OCI-LY7 (cell line): ENCODE measurements at regions not wholly inside any gene's neighbourhood (a gene's known extent, or its start where the extent isn't known, plus 50 kb on each side); places are given as distances from the start of the nearest gene placed in this dataset.

Experiments
- EZH2phosphoT487 ChIP-seq: fragments of 200-600 bp; sonication (generic); IDR thresholded peaks from 2 replicates; pipeline ENCODE4 v1.6.1; 2018; ENCODE audit warnings: low read depth, borderline replicate concordance, mild to moderate bottlenecking, mixed run types, antibody characterized with exemption, low read length, moderate library complexity, mixed read lengths
- TF ChIP-seq, protein P1 (sequence below): fragments of 200-600 bp; sonication (generic); conservative IDR thresholded peaks from 2 replicates; pipeline ENCODE4 v1.5.1; 2014; ENCODE audit warnings: mild to moderate bottlenecking, antibody characterized with exemption, low read length, moderate library complexity, mixed read lengths

GRCh38 chr4:126768338-126768737 lies 864.4 kb upstream of the INTU start:
- TF ChIP-seq, protein P1, sequence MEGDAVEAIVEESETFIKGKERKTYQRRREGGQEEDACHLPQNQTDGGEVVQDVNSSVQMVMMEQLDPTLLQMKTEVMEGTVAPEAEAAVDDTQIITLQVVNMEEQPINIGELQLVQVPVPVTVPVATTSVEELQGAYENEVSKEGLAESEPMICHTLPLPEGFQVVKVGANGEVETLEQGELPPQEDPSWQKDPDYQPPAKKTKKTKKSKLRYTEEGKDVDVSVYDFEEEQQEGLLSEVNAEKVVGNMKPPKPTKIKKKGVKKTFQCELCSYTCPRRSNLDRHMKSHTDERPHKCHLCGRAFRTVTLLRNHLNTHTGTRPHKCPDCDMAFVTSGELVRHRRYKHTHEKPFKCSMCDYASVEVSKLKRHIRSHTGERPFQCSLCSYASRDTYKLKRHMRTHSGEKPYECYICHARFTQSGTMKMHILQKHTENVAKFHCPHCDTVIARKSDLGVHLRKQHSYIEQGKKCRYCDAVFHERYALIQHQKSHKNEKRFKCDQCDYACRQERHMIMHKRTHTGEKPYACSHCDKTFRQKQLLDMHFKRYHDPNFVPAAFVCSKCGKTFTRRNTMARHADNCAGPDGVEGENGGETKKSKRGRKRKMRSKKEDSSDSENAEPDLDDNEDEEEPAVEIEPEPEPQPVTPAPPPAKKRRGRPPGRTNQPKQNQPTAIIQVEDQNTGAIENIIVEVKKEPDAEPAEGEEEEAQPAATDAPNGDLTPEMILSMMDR: no peak
- no peak for TF ChIP-seq EZH2phosphoT487
